ENCODE measurements at regions not wholly inside any gene's neighbourhood (a gene's known extent, or its start where the extent isn't known, plus 50 kb on each side); places are given as distances from the start of the nearest gene placed in this dataset.

- intact Hi-C loops (cut with micrococcal nuclease), result no loop called here
These were observed 354.2 kb downstream of the FBXO15 start for GRCh38 chr18:73793386-73793785.

- intact Hi-C loops (cut with micrococcal nuclease), result no loop called here
These were observed 356.6 kb downstream of the FBXO15 start for GRCh38 chr18:73791081-73791480.

GRCh38 chr18:73790587-73790986 lies 357.0 kb downstream of the FBXO15 start:
- intact Hi-C loops (cut with micrococcal nuclease), result no loop called here

GRCh38 chr18:73787316-73787715 lies 360.3 kb downstream of the FBXO15 start:
- intact Hi-C loops (cut with micrococcal nuclease), result no loop called here

GRCh38 chr18:73785300-73785699 lies 362.3 kb downstream of the FBXO15 start:
- intact Hi-C loops (cut with micrococcal nuclease), result no loop called here

GRCh38 chr18:73784853-73785252 lies 362.8 kb downstream of the FBXO15 start:
- intact Hi-C loops (cut with micrococcal nuclease), result no loop called here

GRCh38 chr18:73782405-73782804 lies 365.2 kb downstream of the FBXO15 start:
- intact Hi-C loops (cut with micrococcal nuclease), result no loop called here

GRCh38 chr18:73780218-73780617 lies 367.4 kb downstream of the FBXO15 start:
- intact Hi-C loops (cut with micrococcal nuclease), result no loop called here

- intact Hi-C loops (cut with micrococcal nuclease), result no loop called here
These were observed 369.6 kb downstream of the FBXO15 start for GRCh38 chr18:73778032-73778359.

- intact Hi-C loops (cut with micrococcal nuclease), result no loop called here
These were observed 370.1 kb downstream of the FBXO15 start for GRCh38 chr18:73777356-73778031.

GRCh38 chr18:73774811-73775509 lies 372.7 kb downstream of the FBXO15 start:
- intact Hi-C loops (cut with micrococcal nuclease), result no loop called here

- intact Hi-C loops (cut with micrococcal nuclease), result no loop called here
These were observed 379.6 kb downstream of the FBXO15 start for GRCh38 chr18:73768043-73768442.

- intact Hi-C loops (cut with micrococcal nuclease), result no loop called here
These were observed 380.6 kb downstream of the FBXO15 start for GRCh38 chr18:73766910-73767515.

GRCh38 chr18:73758446-73758845 lies 389.2 kb downstream of the FBXO15 start:
- intact Hi-C loops (cut with micrococcal nuclease), result no loop called here

GRCh38 chr18:73756256-73757091 lies 391.2 kb downstream of the FBXO15 start:
- intact Hi-C loops (cut with micrococcal nuclease), result no loop called here

- intact Hi-C loops (cut with micrococcal nuclease), result no loop called here
These were observed 394.7 kb downstream of the FBXO15 start for GRCh38 chr18:73752965-73753364.

- intact Hi-C loops (cut with micrococcal nuclease), result no loop called here
These were observed 395.1 kb downstream of the FBXO15 start for GRCh38 chr18:73752546-73752945.

GRCh38 chr18:73750052-73750451 lies 397.6 kb downstream of the FBXO15 start:
- intact Hi-C loops (cut with micrococcal nuclease), result no loop called here

- intact Hi-C loops (cut with micrococcal nuclease), result no loop called here
These were observed 398.3 kb downstream of the FBXO15 start for GRCh38 chr18:73749304-73749703.

GRCh38 chr18:73748731-73749130 lies 398.9 kb downstream of the FBXO15 start:
- intact Hi-C loops (cut with micrococcal nuclease), result no loop called here

GRCh38 chr18:73746101-73746500 lies 401.5 kb downstream of the FBXO15 start:
- intact Hi-C loops (cut with micrococcal nuclease), result no loop called here

GRCh38 chr18:73742957-73743356 lies 404.7 kb downstream of the FBXO15 start:
- intact Hi-C loops (cut with micrococcal nuclease), result no loop called here
